Astrocyte of the cerebellum (primary cell): ENCODE measurements at regions not wholly inside any gene's neighbourhood (a gene's known extent, or its start where the extent isn't known, plus 50 kb on each side); places are given as distances from the start of the nearest gene placed in this dataset.
"Not testable (repeated sequence)": the region's sequence is repeated elsewhere in the genome, so short reads cannot be mapped to it uniquely, and the experiment has no call there.

Experiments used
- DNase-seq: peaks from one replicate; pipeline ENCODE4 v3.0.0-alpha.2; 2011; ENCODE audit warnings: low read depth
- H3K4me3 ChIP-seq: 2 replicates; pipeline ENCODE4 v1.5.1; 2011; ENCODE audit warnings: mild to moderate bottlenecking, low read depth, low read length, moderate library complexity
- CTCF ChIP-seq: IDR thresholded peaks from 2 replicates; pipeline ENCODE4 v1.5.1; 2012; ENCODE audit warnings: low read length, low read depth, moderate library complexity, mild to moderate bottlenecking; ENCODE audit errors: missing control alignments
- in situ Hi-C: cut with HindIII; loops from 2 replicates; pipeline ENCODE4 v1.10.0; 2017; ENCODE audit warnings: low sequenced_read_pairs

GRCh38 chr7:149655784-149656183 is 117.6 kb downstream of the ZNF467 start:
- no peak for DNase-seq
- TF ChIP-seq CTCF = no peak
- H3K4me3 ChIP-seq = no peak overlapping the region
- in situ Hi-C loops = no loop called here

GRCh38 chr7:149654588-149654987 is 118.8 kb downstream of the ZNF467 start:
- no peak for TF ChIP-seq CTCF
- no peak for DNase-seq
- no peak overlapping the region for H3K4me3 ChIP-seq
- in situ Hi-C loops = no loop called here

GRCh38 chr7:149650190-149650589 is 123.2 kb downstream of the ZNF467 start:
- H3K4me3 ChIP-seq, in situ Hi-C loops, DNase-seq: not testable (repeated sequence)

- in situ Hi-C loops = no loop called here
- DNase-seq = no peak
- TF ChIP-seq CTCF = no peak
- no peak overlapping the region for H3K4me3 ChIP-seq
Measured at GRCh38 chr7:149644754-149645153, 128.6 kb downstream of the ZNF467 start.

- H3K4me3 ChIP-seq = no peak overlapping the region
- in situ Hi-C loops = no loop called here
- DNase-seq = no peak
- no peak for TF ChIP-seq CTCF
Measured at GRCh38 chr7:149642589-149642988, 130.8 kb downstream of the ZNF467 start.

GRCh38 chr7:149638566-149639320 is 134.6 kb downstream of the ZNF467 start:
- no peak for DNase-seq
- H3K4me3 ChIP-seq = no peak overlapping the region
- TF ChIP-seq CTCF = no peak
- in situ Hi-C loops = no loop called here

- no peak for DNase-seq
- no peak overlapping the region for H3K4me3 ChIP-seq
- in situ Hi-C loops = no loop called here
- TF ChIP-seq CTCF = no peak
Measured at GRCh38 chr7:149637911-149638565, 135.3 kb downstream of the ZNF467 start.
